NCI-H748 (cell line): ENCODE measurements at regions not wholly inside any gene's neighbourhood (a gene's known extent, or its start where the extent isn't known, plus 50 kb on each side); places are given as distances from the start of the nearest gene placed in this dataset.

Source experiments
- DNase-seq: peaks from one replicate; lab custom pipeline; 2025; ENCODE audit not compliant: unreplicated experiment; lab: John Stamatoyannopoulos, UW

- no peak for DNase-seq
Measured at GRCh38 chr6:159099961-159100360, 55.2 kb upstream of the TAGAP start.

- no peak for DNase-seq
Measured at GRCh38 chr6:159099276-159099675, 54.5 kb upstream of the TAGAP start.

DNA sequence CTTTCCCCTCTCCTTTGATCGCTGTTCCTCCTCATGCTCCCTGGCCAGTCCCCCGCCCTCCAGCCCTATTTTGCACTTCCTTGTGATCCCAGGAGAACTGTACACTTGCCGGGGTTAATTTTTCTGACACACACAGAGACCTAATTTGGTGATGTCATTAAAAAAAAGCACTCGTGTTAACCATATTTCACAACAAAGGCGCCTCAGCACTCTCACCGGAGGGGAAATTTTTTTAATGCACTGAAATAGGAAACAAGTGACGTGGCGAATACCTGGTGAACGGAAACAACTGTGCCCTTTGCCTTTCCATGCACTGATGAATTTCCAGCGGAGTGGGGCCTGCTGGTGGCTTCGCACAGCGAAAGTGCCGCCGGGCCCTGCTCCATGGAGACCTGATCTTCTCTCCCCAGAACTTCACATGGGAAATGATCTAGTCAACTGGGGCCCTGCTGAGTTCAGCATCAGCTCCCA lies 53.9 kb upstream of the TAGAP start:
- no peak for DNase-seq

DNA sequence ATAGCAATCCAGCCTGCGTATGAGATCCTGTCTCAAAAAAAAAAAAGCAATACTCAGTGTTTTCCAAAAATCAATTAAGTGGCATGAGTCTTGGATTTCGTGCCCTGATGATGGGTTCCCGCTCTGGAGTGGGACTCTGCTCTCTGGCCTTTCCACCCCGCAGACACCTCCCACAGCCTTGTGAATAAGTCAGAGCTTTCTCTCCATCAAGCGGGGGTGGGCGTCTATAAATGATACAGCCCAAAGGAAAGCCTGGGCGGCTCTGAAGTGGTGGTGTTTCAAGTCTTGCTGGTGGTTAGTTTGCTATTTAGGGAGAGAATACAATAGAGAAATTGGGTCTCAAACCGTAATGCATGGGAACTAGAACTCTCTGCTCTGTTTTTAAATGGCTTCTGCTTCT lies 52.5 kb upstream of the TAGAP start:
- no peak for DNase-seq

GRCh38 chr6:159095616-159096015 lies 50.8 kb upstream of the TAGAP start:
- DNase-seq, result no peak

DNA sequence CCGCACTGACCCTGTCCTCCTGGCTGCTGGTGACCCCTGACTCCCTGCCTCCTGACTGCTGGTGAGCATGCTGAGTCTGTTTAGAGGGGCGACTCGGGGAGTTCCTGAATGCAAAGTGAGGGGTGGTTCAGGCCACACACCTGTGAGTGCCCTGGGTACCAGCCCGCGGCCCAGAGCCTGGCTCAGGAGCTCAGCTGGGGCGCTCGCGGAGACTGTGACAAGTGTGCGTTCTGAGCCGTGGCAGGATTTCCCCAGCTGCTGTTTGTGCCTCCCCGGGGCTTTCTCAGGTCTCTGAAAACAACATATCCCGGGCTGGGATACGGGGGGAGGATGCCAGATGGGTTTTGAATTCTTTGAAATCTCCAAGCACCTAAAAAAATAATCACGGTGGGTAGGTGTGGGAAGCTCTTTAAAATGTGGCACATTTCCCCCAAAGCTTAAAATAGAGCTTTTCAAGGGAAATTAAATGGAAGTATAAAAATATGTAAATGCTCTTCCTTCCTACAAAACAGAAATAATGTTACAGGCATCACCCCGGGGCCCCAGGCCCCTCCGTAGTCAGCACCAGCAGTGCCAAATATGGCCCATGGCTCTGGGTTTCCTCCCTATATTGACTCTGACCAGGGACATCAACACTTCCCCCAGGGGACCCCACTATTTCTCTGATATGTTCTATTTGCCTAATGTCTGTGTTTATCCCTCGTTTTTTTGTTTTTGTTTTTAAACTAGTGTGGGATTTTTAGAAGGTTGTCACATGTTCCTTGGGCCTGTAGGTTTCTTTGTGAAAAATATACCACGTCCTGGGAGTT lies 49.9 kb upstream of the TAGAP start:
- no peak for DNase-seq
